Small intestine (tissue), 7 donors: ENCODE measurements at regions not wholly inside any gene's neighbourhood (a gene's known extent, or its start where the extent isn't known, plus 50 kb on each side); places are given as distances from the start of the nearest gene placed in this dataset.
A peak's percentile ranks its signal among the peaks of the same experiment; 100 is the strongest.

ENCODE experiments used
- DNase-seq, 2 donors: peaks; one replicate each; pipeline versions ENCODE4 v3.0.0 to v3.0.0-alpha.2; 2013
- FAIRE-seq: peaks from 2 replicates; lab custom pipeline; 2012; peaks lifted over from hg19 to GRCh38; lab: Jason Lieb, UNC
- H3K27ac ChIP-seq, 3 donors: one replicate each; pipeline ENCODE4 v1.5.1; 2013; ENCODE audit warnings: low read length in 2 of 3, mild to moderate bottlenecking in 2 of 3, control low read depth in 1 of 3, inconsistent platforms in 1 of 3, low read depth in 1 of 3, moderate library complexity in 1 of 3
- H3K27me3 ChIP-seq, 3 donors: one replicate each; pipeline ENCODE4 v1.6.1; 2013; ENCODE audit warnings: low read length in 3 of 3, inconsistent platforms in 1 of 3; ENCODE audit not compliant: control insufficient read depth in 3 of 3, insufficient read depth in 3 of 3
- H3K36me3 ChIP-seq, 3 donors: one replicate each; pipeline ENCODE4 v1.6.1; 2013; ENCODE audit warnings: low read length in 3 of 3, inconsistent platforms in 1 of 3, low read depth in 1 of 3, mild to moderate bottlenecking in 1 of 3, moderate library complexity in 1 of 3; ENCODE audit not compliant: control insufficient read depth in 3 of 3, insufficient read depth in 2 of 3
- H3K4me1 ChIP-seq, 3 donors: one replicate each; pipeline ENCODE4 v1.6.1; 2013; ENCODE audit warnings: low read length in 2 of 3, inconsistent platforms in 1 of 3, low read depth in 1 of 3, mild to moderate bottlenecking in 1 of 3, moderate library complexity in 1 of 3; ENCODE audit not compliant: control insufficient read depth in 3 of 3, insufficient read depth in 2 of 3
- H3K4me3 ChIP-seq, 3 donors: one replicate each; pipeline ENCODE4 v1.5.1; 2013; ENCODE audit warnings: low read length in 3 of 3, control low read depth in 1 of 3, inconsistent platforms in 1 of 3, low read depth in 1 of 3, mild to moderate bottlenecking in 1 of 3, moderate library complexity in 1 of 3
- H3K9me3 ChIP-seq, 2 donors: one replicate each; pipeline ENCODE4 v1.6.1; 2013; ENCODE audit warnings: low read depth in 1 of 2, low read length in 1 of 2; ENCODE audit not compliant: control insufficient read depth in 2 of 2, insufficient read depth in 1 of 2
- WGBS, 3 donors: extraction: QIAGEN DNeasy Blood & Tissue Kit; methylation state at CpG; one replicate each; pipeline ENCODE4 v1.1.7; 2013; 5-methylcytosine and 5-hydroxymethylcytosine counted together
- donor health status: healthy with polysubstance abuse.
- donor health status: control.
- donor health status: control.
- donor health status: Bipolar disorder and iron deficiency.
- donor health status: healthy.

DNA sequence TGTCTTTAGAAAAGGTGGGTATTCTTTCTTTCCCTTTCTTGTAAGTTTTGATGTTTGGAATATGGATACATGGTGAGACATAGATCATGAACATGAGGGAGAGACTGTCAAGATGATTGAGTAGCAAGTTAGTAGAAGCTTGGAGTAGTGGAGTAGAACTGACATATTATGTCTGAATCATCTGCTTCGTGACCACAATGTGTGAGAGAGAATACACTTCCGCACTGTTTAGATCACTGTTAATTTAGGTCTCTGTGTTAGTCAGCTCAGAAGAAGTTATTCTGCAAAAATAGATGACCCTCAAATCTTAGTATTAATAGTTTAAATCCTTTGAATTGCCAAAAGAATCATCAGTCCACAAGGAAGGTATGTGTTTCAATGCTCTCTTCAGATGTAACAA is 151.0 kb downstream of the OXSM start:
- no peak for FAIRE-seq
- 86 to 87% (median 86%) methylated on average over 2 of the region's 2 CpGs for WGBS, 3 donors
- no peaks in the 10 kb centered on the region for H3K9me3 ChIP-seq
- H3K4me1 ChIP-seq = no peaks in the 10 kb centered on the region
- no peak for DNase-seq
- H3K27ac ChIP-seq = no peak overlapping the region
- no peaks in the 10 kb centered on the region for H3K27me3 ChIP-seq
- H3K4me3 ChIP-seq = no peak overlapping the region
- H3K36me3 ChIP-seq = no peaks in the 10 kb centered on the region

DNA sequence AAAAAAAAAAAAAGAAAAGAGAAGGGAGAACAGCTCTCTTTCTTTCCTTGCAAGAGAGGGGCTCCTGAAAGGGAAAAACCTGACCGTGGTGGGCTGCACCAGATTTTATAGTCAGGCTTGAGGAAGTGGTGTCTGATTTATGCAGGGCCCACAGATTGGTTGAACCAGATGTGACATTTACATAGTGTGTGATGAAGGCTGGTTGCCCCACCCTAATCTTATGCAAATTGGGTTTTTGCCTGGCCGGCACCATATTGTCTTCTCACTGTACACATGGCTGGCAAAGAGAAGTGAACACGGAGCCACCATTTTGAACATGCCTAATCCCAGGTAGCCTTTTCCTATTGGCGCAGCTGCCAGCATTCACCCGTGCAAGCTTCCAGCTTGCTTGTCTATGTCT is 154.4 kb downstream of the OXSM start:
- Histone ChIP-seq H3K27me3 (no peaks in the 10 kb centered on the region), H3K4me1 (no peaks in the 10 kb centered on the region), H3K27ac (no peak overlapping the region), H3K9me3 (no peaks in the 10 kb centered on the region), H3K4me3 (no peak overlapping the region), H3K36me3 (no peaks in the 10 kb centered on the region)
- DNase-seq (no peak), FAIRE-seq (no peak)
- WGBS, 3 donors = 82 to 89% (median 89%) methylated on average over 5 of the region's 5 CpGs

DNA sequence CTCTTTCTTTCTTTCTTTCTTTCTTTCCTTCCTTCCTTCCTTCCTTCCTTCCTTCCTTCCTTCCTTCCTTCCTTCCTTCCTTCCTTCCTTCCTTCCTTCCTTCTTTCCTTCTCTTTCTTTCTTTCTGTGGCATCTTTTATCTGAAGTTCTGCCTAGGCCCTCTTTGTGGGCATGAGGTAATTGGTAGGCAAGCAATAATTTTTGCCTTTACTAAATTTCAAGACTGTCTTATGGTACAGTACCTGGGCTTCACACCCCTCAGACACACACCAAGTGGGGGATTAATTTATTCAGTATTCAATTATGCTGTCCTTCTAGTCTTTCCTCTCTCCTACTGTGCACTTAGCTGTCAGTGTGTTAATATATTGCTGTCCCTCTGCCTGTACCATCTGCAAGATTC is 155.5 kb downstream of the OXSM start:
- Histone ChIP-seq H3K27me3 (no peaks in the 10 kb centered on the region), H3K4me3 (no peak overlapping the region), H3K36me3 (no peaks in the 10 kb centered on the region), H3K4me1 (no peaks in the 10 kb centered on the region), H3K27ac (no peak overlapping the region), H3K9me3 (no peaks in the 10 kb centered on the region)
- no peak for FAIRE-seq
- no peak for DNase-seq

DNA sequence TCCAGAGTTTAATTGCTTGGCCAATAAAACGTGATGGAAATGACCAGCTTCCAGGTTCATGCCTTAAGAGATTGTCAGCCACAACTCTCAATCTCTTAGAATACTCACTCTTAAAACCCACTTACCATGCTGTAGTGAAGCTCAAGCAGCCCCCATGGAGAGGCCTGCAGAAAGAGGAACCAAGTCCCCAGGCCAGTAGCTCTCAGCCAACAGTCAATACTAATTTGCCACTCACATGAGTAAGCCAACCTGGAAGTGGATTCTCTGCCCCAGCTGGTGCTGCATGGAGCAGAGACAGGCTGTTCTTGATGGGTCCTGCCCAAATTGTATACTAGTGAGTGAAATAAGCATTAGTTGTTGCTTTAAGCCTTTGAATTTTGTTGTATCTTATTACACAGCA is 155.9 kb downstream of the OXSM start:
- no peak overlapping the region for H3K27ac ChIP-seq
- H3K36me3 ChIP-seq = no peaks in the 10 kb centered on the region
- no peaks in the 10 kb centered on the region for H3K9me3 ChIP-seq
- DNase-seq (no peak), FAIRE-seq (no peak)
- no peak overlapping the region for H3K4me3 ChIP-seq
- no peaks in the 10 kb centered on the region for H3K4me1 ChIP-seq
- WGBS, 3 donors = 70 to 79% (median 72%) methylated on average over 1 of the region's 1 CpG
- no peaks in the 10 kb centered on the region for H3K27me3 ChIP-seq

DNA sequence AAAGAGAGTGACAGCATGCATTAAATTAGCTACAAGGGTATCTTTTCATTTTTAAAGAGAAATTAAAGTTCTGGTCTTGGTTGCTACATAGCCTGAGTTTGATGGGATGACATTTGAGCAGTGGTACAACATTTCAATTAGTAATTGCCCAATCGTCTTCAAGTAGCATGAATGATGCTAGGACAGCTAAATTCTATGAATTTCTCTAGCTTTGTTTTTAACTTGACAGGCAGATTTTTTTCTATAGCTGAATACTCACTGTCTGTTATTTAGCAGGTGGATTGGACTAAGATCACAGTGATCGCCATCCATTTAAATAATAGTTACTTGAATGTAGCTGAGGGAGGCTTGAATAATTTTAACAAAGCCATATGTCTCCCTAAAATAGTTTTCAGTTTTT is 162.2 kb downstream of the OXSM start:
- DNase-seq (no peak), FAIRE-seq (no peak)
- WGBS, 3 donors = 61 to 81% (median 66%) methylated on average over 2 of the region's 2 CpGs
- no peak overlapping the region for H3K27ac ChIP-seq
- no peaks in the 10 kb centered on the region for H3K4me1 ChIP-seq
- no peak overlapping the region for H3K4me3 ChIP-seq
- no peaks in the 10 kb centered on the region for H3K9me3 ChIP-seq
- H3K27me3 ChIP-seq = no peaks in the 10 kb centered on the region
- no peaks in the 10 kb centered on the region for H3K36me3 ChIP-seq

DNA sequence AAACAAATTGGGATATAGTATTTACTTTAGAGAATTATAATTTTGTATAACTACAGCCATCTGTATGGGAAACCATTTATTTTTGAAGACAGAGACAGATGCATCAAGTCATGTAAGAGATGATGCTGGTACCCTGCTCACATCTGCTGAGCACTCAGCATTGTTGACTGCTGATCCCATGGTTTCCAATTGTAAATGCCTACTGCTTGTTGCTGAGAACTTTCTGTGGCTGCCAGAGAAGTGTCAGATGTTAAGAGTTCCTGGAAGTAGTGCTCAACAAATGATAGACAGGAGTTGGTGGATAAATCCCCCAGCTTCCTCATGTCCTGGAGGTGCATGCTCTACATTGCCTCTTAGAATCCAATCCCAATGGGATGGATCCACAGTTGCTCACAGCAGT is 167.1 kb downstream of the OXSM start:
- no peaks in the 10 kb centered on the region for H3K27me3 ChIP-seq
- no peak for FAIRE-seq
- H3K36me3 ChIP-seq = no peaks in the 10 kb centered on the region
- no peaks in the 10 kb centered on the region for H3K9me3 ChIP-seq
- no peak overlapping the region for H3K27ac ChIP-seq
- H3K4me3 ChIP-seq = no peak overlapping the region
- DNase-seq = no peak
- H3K4me1 ChIP-seq = no peaks in the 10 kb centered on the region

DNA sequence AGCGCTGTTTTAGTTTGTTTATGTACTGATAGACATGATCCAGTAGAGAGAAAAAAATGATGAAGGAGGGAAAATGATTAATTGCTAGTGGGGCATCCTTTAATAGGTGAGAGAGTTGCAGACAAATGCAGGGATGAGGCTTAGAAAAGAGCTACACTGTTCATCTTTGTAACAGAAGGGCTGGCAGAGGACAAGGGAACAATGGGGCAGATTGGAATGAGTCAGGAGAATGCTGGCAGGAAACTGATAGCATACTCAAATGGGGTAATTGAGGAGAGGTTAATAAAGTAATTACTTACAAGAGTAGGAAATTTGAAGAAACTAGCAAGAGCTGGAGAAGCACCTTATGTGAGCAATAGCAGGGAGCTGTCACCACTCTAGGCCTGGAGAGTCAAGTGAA is 170.9 kb downstream of the OXSM start:
- Histone ChIP-seq H3K27ac (no peak overlapping the region), H3K4me3 (no peak overlapping the region), H3K4me1 (no peaks in the 10 kb centered on the region), H3K9me3 (no peaks in the 10 kb centered on the region), H3K27me3 (no peaks in the 10 kb centered on the region), H3K36me3 (no peaks in the 10 kb centered on the region)
- WGBS, 3 donors = 93 to 96% (median 96%) methylated on average over 1 of the region's 1 CpG
- FAIRE-seq (no peak), DNase-seq (no peak)

DNA sequence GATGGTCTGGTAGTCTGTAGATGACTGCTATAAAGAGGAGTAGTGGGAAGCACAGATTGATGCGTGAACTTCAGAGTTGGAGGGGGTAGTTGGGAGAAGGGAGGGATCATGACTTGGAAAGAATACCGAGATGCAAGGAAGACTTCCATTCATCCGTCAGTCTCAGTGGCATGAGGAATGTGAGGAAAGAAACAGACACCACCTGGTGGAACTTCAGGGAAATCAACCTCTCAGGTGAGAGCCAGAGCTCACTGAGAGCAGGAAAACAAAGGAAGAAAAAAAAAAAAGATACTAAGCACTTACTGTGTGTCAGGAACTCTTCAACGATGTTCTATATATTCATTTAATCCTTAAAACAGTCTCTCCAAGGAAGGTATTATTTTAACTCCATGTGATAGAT is 172.4 kb downstream of the OXSM start:
- no peak for FAIRE-seq
- Histone ChIP-seq H3K27me3 (no peaks in the 10 kb centered on the region), H3K4me1 (no peaks in the 10 kb centered on the region), H3K27ac (no peak overlapping the region), H3K36me3 (no peaks in the 10 kb centered on the region), H3K9me3 (no peaks in the 10 kb centered on the region), H3K4me3 (no peak overlapping the region)
- DNase-seq = peak in 1 of 2 donors; percentile 5
- 37 to 60% (median 56%) methylated on average over 4 of the region's 4 CpGs for WGBS, 3 donors

DNA sequence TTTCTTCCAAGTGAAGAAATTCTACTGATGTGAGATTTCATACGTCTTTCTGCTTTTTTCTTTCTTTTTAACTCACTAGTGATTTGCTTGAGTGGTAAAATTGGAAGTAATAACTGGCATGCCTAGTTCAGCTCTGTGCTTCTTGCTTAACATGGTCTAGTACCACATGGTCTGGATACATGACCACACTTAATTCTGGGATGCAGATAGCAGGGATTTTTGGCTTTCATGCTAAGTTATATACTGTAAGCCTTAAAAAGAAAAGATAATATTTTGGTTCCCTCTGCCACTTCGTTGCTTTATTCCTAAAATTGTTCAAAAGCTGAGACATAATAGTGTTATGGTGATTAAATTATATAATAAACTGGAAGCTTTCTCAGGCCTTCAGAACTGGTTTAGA is 174.3 kb downstream of the OXSM start:
- H3K4me3 ChIP-seq = no peak overlapping the region
- no peak for FAIRE-seq

More for the DNA sequence above, 174.3 kb downstream of the OXSM start:
- Histone ChIP-seq H3K27ac (no peak overlapping the region), H3K36me3 (no peaks in the 10 kb centered on the region), H3K4me1 (no peaks in the 10 kb centered on the region), H3K27me3 (no peaks in the 10 kb centered on the region), H3K9me3 (no peaks in the 10 kb centered on the region)
- DNase-seq = no peak
- 7 to 14% (median 9%) methylated on average over 2 of the region's 2 CpGs for WGBS, 3 donors
